A172 (cell line): ENCODE measurements at regions not wholly inside any gene's neighbourhood (a gene's known extent, or its start where the extent isn't known, plus 50 kb on each side); places are given as distances from the start of the nearest gene placed in this dataset.
A peak's percentile ranks its signal among the peaks of the same experiment; 100 is the strongest.
"Not testable (repeated sequence)": the region's sequence is repeated elsewhere in the genome, so short reads cannot be mapped to it uniquely, and the experiment has no call there.

Experiments used
- DNase-seq: peaks from one replicate; pipeline ENCODE4 v3.0.0-alpha.2; 2015; ENCODE audit warnings: low spot score

GRCh38 chr3:154834831-154835230 is 245.3 kb upstream of the MME start:
- not testable (repeated sequence) for DNase-seq

GRCh38 chr3:154829929-154830328 is 250.2 kb upstream of the MME start:
- no peak for DNase-seq

GRCh38 chr3:154819491-154819890 is 260.6 kb upstream of the MME start:
- no peak for DNase-seq

GRCh38 chr3:154818676-154819255 is 261.4 kb upstream of the MME start:
- DNase-seq: no peak

- not testable (repeated sequence) for DNase-seq
These were observed 270.1 kb upstream of the MME start for GRCh38 chr3:154810017-154810416.

GRCh38 chr3:154801729-154802128 is 278.4 kb upstream of the MME start:
- no peak for DNase-seq

GRCh38 chr3:154799800-154800199 is 280.3 kb upstream of the MME start:
- DNase-seq: no peak

GRCh38 chr3:154795582-154795981 is 284.5 kb upstream of the MME start:
- peak; percentile 96 for DNase-seq

GRCh38 chr3:154794814-154795445 is 285.2 kb upstream of the MME start:
- DNase-seq: no peak

GRCh38 chr3:154794391-154794790 is 285.7 kb upstream of the MME start:
- no peak for DNase-seq

- no peak for DNase-seq
These were observed 287.3 kb upstream of the MME start for GRCh38 chr3:154792828-154793227.

GRCh38 chr3:154791611-154792010 is 288.5 kb upstream of the MME start:
- DNase-seq: peak; percentile 71

- peak; percentile 33 for DNase-seq
These were observed 293.4 kb upstream of the MME start for GRCh38 chr3:154786724-154787123.

GRCh38 chr3:154783521-154783931 is 296.6 kb upstream of the MME start:
- no peak for DNase-seq

- no peak for DNase-seq
These were observed 297.1 kb upstream of the MME start for GRCh38 chr3:154783061-154783460.

GRCh38 chr3:154782151-154782550 is 298.0 kb upstream of the MME start:
- DNase-seq: no peak

- no peak for DNase-seq
These were observed 298.5 kb upstream of the MME start for GRCh38 chr3:154781595-154781994.

GRCh38 chr3:154780263-154780662 is 299.9 kb upstream of the MME start:
- DNase-seq: no peak

GRCh38 chr3:154779571-154779970 is 300.5 kb upstream of the MME start:
- DNase-seq: peak; percentile 29

- no peak for DNase-seq
These were observed 302.1 kb upstream of the MME start for GRCh38 chr3:154778057-154778456.

- DNase-seq: no peak
These were observed 303.4 kb upstream of the MME start for GRCh38 chr3:154776549-154777225.

- DNase-seq: no peak
These were observed 304.1 kb upstream of the MME start for GRCh38 chr3:154775821-154776548.
